Neural cell (in vitro differentiated cells): ENCODE measurements at regions not wholly inside any gene's neighbourhood (a gene's known extent, or its start where the extent isn't known, plus 50 kb on each side); places are given as distances from the start of the nearest gene placed in this dataset.

Source experiments
- H2AFZ ChIP-seq: fragments of 200-600, 300-800 bp; sonication (generic), shearing (Covaris generic); 2 replicates; pipeline ENCODE4 v1.6.0; 2014; ENCODE audit warnings: low read depth, mild to moderate bottlenecking, antibody characterized with exemption, low read length, moderate library complexity
- H3F3A ChIP-seq: fragments of 200-600 bp; shearing (Covaris generic); 2 replicates; pipeline ENCODE4 v1.6.1; 2016; ENCODE audit warnings: mild to moderate bottlenecking, moderate library complexity, mixed read lengths, antibody characterized with exemption, low read length; ENCODE audit not compliant: insufficient read depth, poor library complexity, severe bottlenecking
- H3K27ac ChIP-seq: fragments of 200-600, 300-800 bp; sonication (generic), shearing (Covaris generic); 2 replicates; pipeline ENCODE4 v1.5.1; 2014; ENCODE audit warnings: mild to moderate bottlenecking, low read length, moderate library complexity
- H3K27me3 ChIP-seq: fragments of 300-800, 200-600 bp; sonication (generic), shearing (Covaris generic); 2 replicates; pipeline ENCODE4 v1.6.0; 2014; ENCODE audit warnings: mild to moderate bottlenecking, low read depth, low read length, moderate library complexity; ENCODE audit not compliant: insufficient read depth
- H3K36me3 ChIP-seq: fragments of 300-800, 200-600 bp; sonication (generic), shearing (Covaris generic); 2 replicates; pipeline ENCODE4 v1.5.1; 2014; ENCODE audit warnings: mild to moderate bottlenecking, antibody characterized with exemption, low read length, moderate library complexity; ENCODE audit not compliant: insufficient read depth
- H3K4me2 ChIP-seq: fragments of 300-800, 200-600 bp; sonication (generic), shearing (Covaris generic); 2 replicates; pipeline ENCODE4 v1.6.0; 2014; ENCODE audit warnings: mild to moderate bottlenecking, low read length
- H3K4me3 ChIP-seq: fragments of 300-800, 200-600 bp; sonication (generic), shearing (Covaris generic); 2 replicates; pipeline ENCODE4 v1.5.1; 2014; ENCODE audit warnings: mild to moderate bottlenecking, low read length, moderate library complexity
- H3K79me2 ChIP-seq: fragments of 200-600 bp; shearing (Covaris generic); replicated peaks from 2 replicates; pipeline ENCODE4 v1.6.0; 2014; ENCODE audit warnings: mild to moderate bottlenecking, low read length, moderate library complexity; ENCODE audit not compliant: insufficient read depth
- H3K9ac ChIP-seq: fragments of 300-800, 200-600 bp; sonication (generic), shearing (Covaris generic); 2 replicates; pipeline ENCODE4 v1.6.1; 2016; ENCODE audit warnings: mild to moderate bottlenecking, low read length, mixed read lengths
- H3K9me2 ChIP-seq: fragments of 200-600 bp; shearing (Covaris generic); 2 replicates; pipeline ENCODE4 v1.6.1; 2016; ENCODE audit warnings: mild to moderate bottlenecking, low read length, mixed read lengths; ENCODE audit not compliant: insufficient read depth
- H3K9me3 ChIP-seq: fragments of 200-600, 300-800 bp; sonication (generic), shearing (Covaris generic); 2 replicates; pipeline ENCODE4 v1.6.1; 2016; ENCODE audit warnings: mild to moderate bottlenecking, mixed run types, low read length, moderate library complexity, mixed read lengths
- H4K20me1 ChIP-seq: fragments of 200-600 bp; shearing (Covaris generic); 2 replicates; pipeline ENCODE4 v1.6.1; 2016; ENCODE audit warnings: mild to moderate bottlenecking, mixed run types; ENCODE audit not compliant: insufficient read depth
- EP300 ChIP-seq: fragments of 450-650 bp; conservative IDR thresholded peaks from 2 replicates; pipeline ENCODE4 v1.6.1; 2014; ENCODE audit warnings: antibody characterized with exemption, mild to moderate bottlenecking, moderate library complexity; ENCODE audit not compliant: poor library complexity, severe bottlenecking
- EZH2 ChIP-seq: fragments of 200-600, 300-800 bp; shearing (Covaris generic), sonication (generic); IDR thresholded peaks from 2 replicates; pipeline ENCODE4 v1.6.1; 2014; ENCODE audit warnings: antibody characterized with exemption, low read length, borderline replicate concordance, mild to moderate bottlenecking; ENCODE audit not compliant: insufficient read depth, poor library complexity, severe bottlenecking
- MXI1 ChIP-seq: fragments of 450-650 bp; conservative IDR thresholded peaks from 2 replicates; pipeline ENCODE4 v1.6.1; 2014; ENCODE audit warnings: antibody characterized with exemption, mild to moderate bottlenecking; ENCODE audit not compliant: poor library complexity, severe bottlenecking
- POLR2AphosphoS5 ChIP-seq: IDR thresholded peaks from 2 replicates; pipeline ENCODE4 v1.6.1; 2012
- RAD21 ChIP-seq: fragments of 450-650 bp; conservative IDR thresholded peaks from 2 replicates; pipeline ENCODE4 v1.6.1; 2014; ENCODE audit warnings: antibody characterized with exemption, mild to moderate bottlenecking, moderate library complexity
- SMC3 ChIP-seq: fragments of 450-650 bp; conservative IDR thresholded peaks from 2 replicates; pipeline ENCODE4 v1.6.1; 2014; ENCODE audit warnings: antibody characterized with exemption, mild to moderate bottlenecking, moderate library complexity; ENCODE audit not compliant: poor library complexity
- TAF1 ChIP-seq: IDR thresholded peaks from 2 replicates; pipeline ENCODE4 v1.6.1; 2012; ENCODE audit warnings: low read depth
- TF ChIP-seq, protein P1 (sequence below): fragments of 450-650 bp; IDR thresholded peaks from 2 replicates; pipeline ENCODE4 v1.5.1; 2014; ENCODE audit warnings: antibody characterized with exemption, mild to moderate bottlenecking, moderate library complexity; ENCODE audit not compliant: poor library complexity, severe bottlenecking
- TF ChIP-seq, protein P2 (sequence below): IDR thresholded peaks from 2 replicates; pipeline ENCODE4 v1.6.1; 2012; ENCODE audit warnings: borderline replicate concordance

DNA sequence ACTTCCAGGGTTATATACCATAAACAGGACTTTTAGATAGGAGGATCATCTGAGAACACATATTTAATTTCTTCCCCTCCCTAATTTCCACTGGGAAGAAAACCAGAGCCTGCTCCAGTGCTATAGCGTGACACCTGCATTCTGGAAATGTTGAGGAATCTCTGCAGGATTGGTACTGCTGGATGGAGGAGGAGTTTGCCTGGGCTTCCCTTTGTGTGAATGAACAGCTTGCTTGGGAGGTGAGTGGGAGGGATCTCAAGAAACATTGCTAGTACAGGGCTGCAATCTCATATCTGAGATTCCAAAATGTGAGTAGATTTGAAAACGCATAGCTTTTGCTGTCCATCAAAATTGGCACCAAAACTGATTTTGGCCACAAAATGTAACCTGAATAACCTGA lies 295.9 kb upstream of the RGMA start:
- H2AFZ ChIP-seq, result no peak overlapping the region
- no peaks in the 10 kb centered on the region for H4K20me1 ChIP-seq
- H3F3A ChIP-seq, result no peaks in the 10 kb centered on the region
- no peak overlapping the region for H3K9ac ChIP-seq
- H3K4me3 ChIP-seq, result no peak overlapping the region
- H3K79me2 ChIP-seq, result no peaks in the 10 kb centered on the region
- no peaks in the 10 kb centered on the region for H3K9me2 ChIP-seq
- no peaks in the 10 kb centered on the region for H3K27me3 ChIP-seq
- no peak for TF ChIP-seq EZH2
- TF ChIP-seq MXI1, result no peak
- TF ChIP-seq, protein P1, sequence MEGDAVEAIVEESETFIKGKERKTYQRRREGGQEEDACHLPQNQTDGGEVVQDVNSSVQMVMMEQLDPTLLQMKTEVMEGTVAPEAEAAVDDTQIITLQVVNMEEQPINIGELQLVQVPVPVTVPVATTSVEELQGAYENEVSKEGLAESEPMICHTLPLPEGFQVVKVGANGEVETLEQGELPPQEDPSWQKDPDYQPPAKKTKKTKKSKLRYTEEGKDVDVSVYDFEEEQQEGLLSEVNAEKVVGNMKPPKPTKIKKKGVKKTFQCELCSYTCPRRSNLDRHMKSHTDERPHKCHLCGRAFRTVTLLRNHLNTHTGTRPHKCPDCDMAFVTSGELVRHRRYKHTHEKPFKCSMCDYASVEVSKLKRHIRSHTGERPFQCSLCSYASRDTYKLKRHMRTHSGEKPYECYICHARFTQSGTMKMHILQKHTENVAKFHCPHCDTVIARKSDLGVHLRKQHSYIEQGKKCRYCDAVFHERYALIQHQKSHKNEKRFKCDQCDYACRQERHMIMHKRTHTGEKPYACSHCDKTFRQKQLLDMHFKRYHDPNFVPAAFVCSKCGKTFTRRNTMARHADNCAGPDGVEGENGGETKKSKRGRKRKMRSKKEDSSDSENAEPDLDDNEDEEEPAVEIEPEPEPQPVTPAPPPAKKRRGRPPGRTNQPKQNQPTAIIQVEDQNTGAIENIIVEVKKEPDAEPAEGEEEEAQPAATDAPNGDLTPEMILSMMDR, result no peak
- no peak for TF ChIP-seq POLR2AphosphoS5
- no peak for TF ChIP-seq RAD21
- TF ChIP-seq, protein P2, sequence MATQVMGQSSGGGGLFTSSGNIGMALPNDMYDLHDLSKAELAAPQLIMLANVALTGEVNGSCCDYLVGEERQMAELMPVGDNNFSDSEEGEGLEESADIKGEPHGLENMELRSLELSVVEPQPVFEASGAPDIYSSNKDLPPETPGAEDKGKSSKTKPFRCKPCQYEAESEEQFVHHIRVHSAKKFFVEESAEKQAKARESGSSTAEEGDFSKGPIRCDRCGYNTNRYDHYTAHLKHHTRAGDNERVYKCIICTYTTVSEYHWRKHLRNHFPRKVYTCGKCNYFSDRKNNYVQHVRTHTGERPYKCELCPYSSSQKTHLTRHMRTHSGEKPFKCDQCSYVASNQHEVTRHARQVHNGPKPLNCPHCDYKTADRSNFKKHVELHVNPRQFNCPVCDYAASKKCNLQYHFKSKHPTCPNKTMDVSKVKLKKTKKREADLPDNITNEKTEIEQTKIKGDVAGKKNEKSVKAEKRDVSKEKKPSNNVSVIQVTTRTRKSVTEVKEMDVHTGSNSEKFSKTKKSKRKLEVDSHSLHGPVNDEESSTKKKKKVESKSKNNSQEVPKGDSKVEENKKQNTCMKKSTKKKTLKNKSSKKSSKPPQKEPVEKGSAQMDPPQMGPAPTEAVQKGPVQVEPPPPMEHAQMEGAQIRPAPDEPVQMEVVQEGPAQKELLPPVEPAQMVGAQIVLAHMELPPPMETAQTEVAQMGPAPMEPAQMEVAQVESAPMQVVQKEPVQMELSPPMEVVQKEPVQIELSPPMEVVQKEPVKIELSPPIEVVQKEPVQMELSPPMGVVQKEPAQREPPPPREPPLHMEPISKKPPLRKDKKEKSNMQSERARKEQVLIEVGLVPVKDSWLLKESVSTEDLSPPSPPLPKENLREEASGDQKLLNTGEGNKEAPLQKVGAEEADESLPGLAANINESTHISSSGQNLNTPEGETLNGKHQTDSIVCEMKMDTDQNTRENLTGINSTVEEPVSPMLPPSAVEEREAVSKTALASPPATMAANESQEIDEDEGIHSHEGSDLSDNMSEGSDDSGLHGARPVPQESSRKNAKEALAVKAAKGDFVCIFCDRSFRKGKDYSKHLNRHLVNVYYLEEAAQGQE, result no peak
- TF ChIP-seq EP300, result no peak
- no peaks in the 10 kb centered on the region for H3K9me3 ChIP-seq
- no peak overlapping the region for H3K4me2 ChIP-seq
- H3K36me3 ChIP-seq, result no peaks in the 10 kb centered on the region
- H3K27ac ChIP-seq, result no peak overlapping the region

DNA sequence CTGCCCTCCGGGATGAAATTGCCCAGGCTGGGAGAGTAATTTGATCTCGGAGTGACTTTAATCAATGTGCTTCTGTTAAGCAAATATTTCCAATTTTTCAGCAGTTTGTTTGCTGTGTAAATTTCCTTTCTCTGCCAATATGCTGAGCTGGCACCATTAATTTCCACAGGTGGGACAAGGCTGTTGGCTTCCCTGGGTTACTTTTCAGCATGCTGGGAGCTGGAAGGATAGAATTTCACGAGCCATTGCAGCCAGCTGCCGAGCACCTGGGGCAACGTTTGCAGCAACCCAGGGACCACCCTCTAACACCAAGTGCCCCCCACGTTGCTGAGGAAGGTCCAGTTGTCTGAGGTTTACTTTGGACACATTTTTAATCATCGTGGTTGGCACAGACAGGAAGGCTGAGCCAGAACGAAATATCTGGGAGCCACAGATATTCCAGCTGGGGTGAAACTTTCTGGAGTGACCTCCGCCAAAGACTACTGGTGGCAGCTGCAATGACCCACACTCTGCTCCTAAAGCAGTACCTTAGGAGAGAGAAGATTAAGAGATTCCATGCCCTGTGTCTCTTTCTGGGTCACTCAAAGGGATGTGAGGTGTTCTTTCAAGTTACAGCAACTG lies 293.3 kb upstream of the RGMA start:
- no peak overlapping the region for H2AFZ ChIP-seq
- no peaks in the 10 kb centered on the region for H3F3A ChIP-seq
- H3K27ac ChIP-seq, result no peak overlapping the region
- TF ChIP-seq EP300, result no peak
- TF ChIP-seq, protein P2, result no peak
- no peak for TF ChIP-seq SMC3
- TF ChIP-seq EZH2, result no peak
- TF ChIP-seq, protein P1, result no peak
- TF ChIP-seq RAD21, result no peak
- no peak for TF ChIP-seq TAF1
- no peak for TF ChIP-seq POLR2AphosphoS5
- no peaks in the 10 kb centered on the region for H3K36me3 ChIP-seq
- no peaks in the 10 kb centered on the region for H3K9me2 ChIP-seq
- no peaks in the 10 kb centered on the region for H3K27me3 ChIP-seq
- no peak overlapping the region for H3K4me3 ChIP-seq
- no peaks in the 10 kb centered on the region for H3K9me3 ChIP-seq
- no peak overlapping the region for H3K9ac ChIP-seq
- H3K4me2 ChIP-seq, result no peak overlapping the region
- H3K79me2 ChIP-seq, result no peaks in the 10 kb centered on the region
- no peaks in the 10 kb centered on the region for H4K20me1 ChIP-seq
